Kidney epithelial cell (primary cell): ENCODE measurements at regions not wholly inside any gene's neighbourhood (a gene's known extent, or its start where the extent isn't known, plus 50 kb on each side); places are given as distances from the start of the nearest gene placed in this dataset.
"Not testable (repeated sequence)": the region's sequence is repeated elsewhere in the genome, so short reads cannot be mapped to it uniquely, and the experiment has no call there.

Source experiments
- DNase-seq: peaks from one replicate; pipeline ENCODE4 v3.0.0-alpha.2; 2010; ENCODE audit warnings: low read depth
- H3K27me3 ChIP-seq: 2 replicates; pipeline ENCODE4 v1.6.0; 2011; ENCODE audit warnings: low read length; ENCODE audit not compliant: control insufficient read depth, insufficient read depth
- H3K36me3 ChIP-seq: 2 replicates; pipeline ENCODE4 v1.5.1; 2011; ENCODE audit warnings: low read length; ENCODE audit not compliant: control insufficient read depth, insufficient read depth
- H3K4me3 ChIP-seq: 2 replicates; pipeline ENCODE4 v1.5.1; 2011; ENCODE audit warnings: low read depth, mild to moderate bottlenecking, control low read depth, low read length
- CTCF ChIP-seq: IDR thresholded peaks from 2 replicates; pipeline ENCODE4 v1.5.1; 2011; ENCODE audit warnings: mild to moderate bottlenecking, moderate library complexity, low read length, control low read depth, inconsistent platforms; ENCODE audit not compliant: insufficient read depth, poor library complexity, severe bottlenecking

GRCh38 chr1:199821029-199821779 is 206.3 kb upstream of the NR5A2 start:
- no peak for TF ChIP-seq CTCF
- H3K36me3 ChIP-seq: no peaks in the 10 kb centered on the region
- H3K4me3 ChIP-seq: no peak overlapping the region
- H3K27me3 ChIP-seq: no peaks in the 10 kb centered on the region
- no peak for DNase-seq

- Histone ChIP-seq H3K27me3 (no peaks in the 10 kb centered on the region), H3K4me3 (no peak overlapping the region), H3K36me3 (no peaks in the 10 kb centered on the region)
- TF ChIP-seq CTCF: no peak
- DNase-seq: no peak
Observed at GRCh38 chr1:199832451-199832850, 195.1 kb upstream of the NR5A2 start.

- TF ChIP-seq CTCF: no peak
- no peaks in the 10 kb centered on the region for H3K27me3 ChIP-seq
Observed at GRCh38 chr1:199834711-199835110, 192.8 kb upstream of the NR5A2 start.

GRCh38 chr1:199836430-199836829 is 191.1 kb upstream of the NR5A2 start:
- DNase-seq: no peak
- Histone ChIP-seq H3K27me3 (no peaks in the 10 kb centered on the region), H3K4me3 (no peak overlapping the region), H3K36me3 (no peaks in the 10 kb centered on the region)
- TF ChIP-seq CTCF: no peak

More at GRCh38 chr1:199834711-199835110, 192.8 kb upstream of the NR5A2 start:
- no peaks in the 10 kb centered on the region for H3K36me3 ChIP-seq
- H3K4me3 ChIP-seq: no peak overlapping the region
- no peak for DNase-seq

GRCh38 chr1:199837321-199837720 is 190.2 kb upstream of the NR5A2 start:
- Histone ChIP-seq H3K27me3 (no peaks in the 10 kb centered on the region), H3K4me3 (no peak overlapping the region), H3K36me3 (no peaks in the 10 kb centered on the region)
- TF ChIP-seq CTCF: no peak
- no peak for DNase-seq

GRCh38 chr1:199839608-199840007 is 187.9 kb upstream of the NR5A2 start:
- H3K36me3 ChIP-seq: not testable (repeated sequence)

GRCh38 chr1:199843096-199843495 is 184.4 kb upstream of the NR5A2 start:
- not testable (repeated sequence) for DNase-seq

More at GRCh38 chr1:199839608-199840007, 187.9 kb upstream of the NR5A2 start:
- not testable (repeated sequence) for H3K4me3 ChIP-seq, H3K27me3 ChIP-seq, DNase-seq

More at GRCh38 chr1:199843096-199843495, 184.4 kb upstream of the NR5A2 start:
- H3K36me3 ChIP-seq, H3K4me3 ChIP-seq, H3K27me3 ChIP-seq: not testable (repeated sequence)
